ENCODE measurements at regions not wholly inside any gene's neighbourhood (a gene's known extent, or its start where the extent isn't known, plus 50 kb on each side); places are given as distances from the start of the nearest gene placed in this dataset.
"Not testable (repeated sequence)": the region's sequence is repeated elsewhere in the genome, so short reads cannot be mapped to it uniquely, and the experiment has no call there.

- no peak overlapping the region for H3K4me2 ChIP-seq (ENCODE audit: low read length)
- no peaks in the 10 kb centered on the region for H3K79me2 ChIP-seq (ENCODE audit: low read length)
- no peaks in the 10 kb centered on the region for H3K27me3 ChIP-seq (ENCODE audit: low read depth, low read length)
- no peak overlapping the region for H3K9ac ChIP-seq (ENCODE audit: low read length)
- H3K4me1 ChIP-seq (ENCODE audit: low read length): no peaks in the 10 kb centered on the region
- no peak overlapping the region for H2AFZ ChIP-seq (ENCODE audit: low read depth, low read length)
- H4K20me1 ChIP-seq (ENCODE audit: insufficient read depth, low read length): no peaks in the 10 kb centered on the region
- no peak overlapping the region for H3K4me3 ChIP-seq (ENCODE audit: low read length)
- no peak for TF ChIP-seq EZH2phosphoT487 (IDR thresholded peaks at IDR 0.05; ENCODE audit: low read depth)
- TF ChIP-seq CTCF (IDR thresholded peaks at IDR 0.05; ENCODE audit: low read depth, low read length): no peak
- no peaks in the 10 kb centered on the region for H3K36me3 ChIP-seq (replicated peaks; ENCODE audit: low read depth, low read length)
- H3K9me3 ChIP-seq (ENCODE audit: insufficient read depth, low read length): no peaks in the 10 kb centered on the region
- no peak overlapping the region for H3K27ac ChIP-seq (ENCODE audit: low read length)
These were observed 84.6 kb upstream of the CAB39 start for GRCh38 chr2:230627806-230628724.

GRCh38 chr2:230631470-230631869 lies 81.2 kb upstream of the CAB39 start:
- Histone ChIP-seq H3K4me2 (ENCODE audit: low read length) (no peak overlapping the region), H3K4me1 (ENCODE audit: low read length) (0 out of 2 replicates have a peak, but pooled peaks cover under 1% of the 10 kb centered on the region), H3K27ac (ENCODE audit: low read length) (no peak overlapping the region), H3K9ac (ENCODE audit: low read length) (no peak overlapping the region), H3K27me3 (ENCODE audit: low read depth, low read length) (no peaks in the 10 kb centered on the region), H3K4me3 (ENCODE audit: low read length) (no peak overlapping the region), H3K36me3 (replicated peaks; ENCODE audit: low read depth, low read length) (no peaks in the 10 kb centered on the region), H2AFZ (ENCODE audit: low read depth, low read length) (no peak overlapping the region), H3K9me3 (ENCODE audit: insufficient read depth, low read length) (no peaks in the 10 kb centered on the region), H4K20me1 (ENCODE audit: insufficient read depth, low read length) (no peaks in the 10 kb centered on the region), H3K79me2 (ENCODE audit: low read length) (no peaks in the 10 kb centered on the region)
- TF ChIP-seq CTCF (IDR thresholded peaks at IDR 0.05; ENCODE audit: low read depth, low read length) (no peak), EZH2phosphoT487 (IDR thresholded peaks at IDR 0.05; ENCODE audit: low read depth) (no peak)

GRCh38 chr2:230634146-230634545 lies 78.5 kb upstream of the CAB39 start:
- Histone ChIP-seq H3K79me2 (ENCODE audit: low read length) (no peaks in the 10 kb centered on the region), H3K27ac (ENCODE audit: low read length) (no peak overlapping the region), H3K4me3 (ENCODE audit: low read length) (no peak overlapping the region), H3K4me1 (ENCODE audit: low read length) (peaks cover 10% of the 10 kb centered on the region), H3K36me3 (replicated peaks; ENCODE audit: low read depth, low read length) (no peaks in the 10 kb centered on the region), H2AFZ (ENCODE audit: low read depth, low read length) (no peak overlapping the region), H3K9ac (ENCODE audit: low read length) (no peak overlapping the region), H3K9me3 (ENCODE audit: insufficient read depth, low read length) (no peaks in the 10 kb centered on the region), H3K27me3 (ENCODE audit: low read depth, low read length) (no peaks in the 10 kb centered on the region), H4K20me1 (ENCODE audit: insufficient read depth, low read length) (no peaks in the 10 kb centered on the region), H3K4me2 (ENCODE audit: low read length) (no peak overlapping the region)
- TF ChIP-seq CTCF (IDR thresholded peaks at IDR 0.05; ENCODE audit: low read depth, low read length) (no peak), EZH2phosphoT487 (IDR thresholded peaks at IDR 0.05; ENCODE audit: low read depth) (no peak)

- H3K4me1 ChIP-seq (ENCODE audit: low read length); H2AFZ ChIP-seq (ENCODE audit: low read depth, low read length); H3K4me2 ChIP-seq (ENCODE audit: low read length); H3K79me2 ChIP-seq (ENCODE audit: low read length); H3K9me3 ChIP-seq (ENCODE audit: insufficient read depth, low read length); H3K36me3 ChIP-seq (replicated peaks; ENCODE audit: low read depth, low read length); H3K9ac ChIP-seq (ENCODE audit: low read length); H3K4me3 ChIP-seq (ENCODE audit: low read length); H3K27me3 ChIP-seq (ENCODE audit: low read depth, low read length); H4K20me1 ChIP-seq (ENCODE audit: insufficient read depth, low read length); H3K27ac ChIP-seq (ENCODE audit: low read length): not testable (repeated sequence)
These were observed 77.8 kb upstream of the CAB39 start for GRCh38 chr2:230634721-230635313.

Data from OCI-LY3 (cell line).